IMR-90 (cell line): ENCODE measurements at regions not wholly inside any gene's neighbourhood (a gene's known extent, or its start where the extent isn't known, plus 50 kb on each side); places are given as distances from the start of the nearest gene placed in this dataset.

Experiments used
- ATAC-seq: fragments of 200-7000 bp; cut with Tn5 transposase; 2 replicates; pipeline ENCODE4 v1.9.1; 2020; ENCODE audit warnings: low read depth, mild to moderate bottlenecking, moderate library complexity
- BruUV-seq: library from RNA; stranded (reverse); fragments of 400-500 nt; replicated peaks from 2 replicates; lab custom pipeline; 2021; lab: Mats Ljungman, UMichigan
- CTCF ChIA-PET: fragments of 300-600 bp; formaldehyde crosslinking; extraction: SDS; loops from one replicate; lab custom pipeline; 2021; ENCODE audit warnings: antibody characterized with exemption; lab: Yijun Ruan, JAX
- POLR2A ChIA-PET: fragments of 300-600 bp; sonication (Branson Sonifier 250); formaldehyde crosslinking; loops from one replicate; lab custom pipeline; 2022; ENCODE audit warnings: antibody characterized with exemption; ENCODE audit not compliant: unreplicated experiment; lab: Charles Lee
- DNase-seq: peaks from one replicate; pipeline ENCODE4 v3.0.0; 2013
- H2AFZ ChIP-seq: replicated peaks from 2 replicates; pipeline ENCODE3; 2013; ENCODE audit warnings: low read length, mild to moderate bottlenecking; ENCODE audit not compliant: poor library complexity
- H2AK5ac ChIP-seq: 2 replicates; pipeline ENCODE4 v1.6.1; 2013; ENCODE audit warnings: low read depth, low read length, inconsistent platforms
- H2AK9ac ChIP-seq: replicated peaks from 2 replicates; pipeline ENCODE3; 2013; ENCODE audit warnings: mild to moderate bottlenecking, low read depth, low read length, moderate library complexity; ENCODE audit not compliant: poor library complexity
- H2BK120ac ChIP-seq: 2 replicates; pipeline ENCODE4 v1.6.1; 2013; ENCODE audit warnings: low read depth, low read length, inconsistent platforms
- H2BK15ac ChIP-seq: 3 replicates; pipeline ENCODE4 v1.6.1; 2013; ENCODE audit warnings: low read depth, low read length, inconsistent platforms
- H2BK20ac ChIP-seq: 2 replicates; pipeline ENCODE4 v1.6.1; 2013; ENCODE audit warnings: low read depth, mild to moderate bottlenecking, inconsistent platforms, low read length, moderate library complexity
- H2BK5ac ChIP-seq: 2 replicates; pipeline ENCODE4 v1.6.1; 2013; ENCODE audit warnings: mild to moderate bottlenecking, low read depth, low read length, inconsistent platforms; ENCODE audit not compliant: poor library complexity, severe bottlenecking
- H3K14ac ChIP-seq: replicated peaks from 2 replicates; pipeline ENCODE4 v1.6.1; 2013; ENCODE audit warnings: low read depth, low read length, inconsistent platforms
- H3K18ac ChIP-seq: 2 replicates; pipeline ENCODE4 v1.6.1; 2013; ENCODE audit warnings: low read depth, low read length, control low read depth
- H3K23ac ChIP-seq: 2 replicates; pipeline ENCODE4 v1.6.1; 2013; ENCODE audit warnings: low read depth, low read length, inconsistent platforms
- H3K27ac ChIP-seq: 2 replicates; pipeline ENCODE4 v1.5.1; 2013; ENCODE audit warnings: mild to moderate bottlenecking, control low read depth, low read length; ENCODE audit not compliant: insufficient read depth
- H3K27me3 ChIP-seq: 2 replicates; pipeline ENCODE4 v1.6.1; 2013; ENCODE audit warnings: low read length; ENCODE audit not compliant: control insufficient read depth, insufficient read depth
- H3K36me3 ChIP-seq: 2 replicates; pipeline ENCODE4 v1.6.1; 2013; ENCODE audit warnings: low read length, mixed read lengths; ENCODE audit not compliant: control insufficient read depth, insufficient read depth
- H3K4ac ChIP-seq: 2 replicates; pipeline ENCODE4 v1.6.1; 2013; ENCODE audit warnings: low read depth, low read length, inconsistent platforms
- H3K4me1 ChIP-seq: 2 replicates; pipeline ENCODE4 v1.6.1; 2013; ENCODE audit warnings: low read length, mixed read lengths; ENCODE audit not compliant: control insufficient read depth, insufficient read depth
- H3K4me2 ChIP-seq: 2 replicates; pipeline ENCODE4 v1.6.1; 2013; ENCODE audit warnings: low read depth, mild to moderate bottlenecking, control low read depth, low read length, moderate library complexity
- H3K4me3 ChIP-seq: 2 replicates; pipeline ENCODE4 v1.5.1; 2013; ENCODE audit warnings: low read depth, mild to moderate bottlenecking, control low read depth, low read length, moderate library complexity; ENCODE audit not compliant: insufficient read depth
- H3K56ac ChIP-seq: 2 replicates; pipeline ENCODE4 v1.6.1; 2013; ENCODE audit warnings: low read length, inconsistent platforms; ENCODE audit not compliant: insufficient read depth; ENCODE audit errors: extremely low read depth
- H3K79me1 ChIP-seq, 2 experiments: 2 replicates each; pipeline ENCODE4 v1.6.1; 2013; ENCODE audit warnings: low read length in 2 of 2, inconsistent platforms in 1 of 2, low read depth in 1 of 2
- H3K9ac ChIP-seq: 2 replicates; pipeline ENCODE4 v1.6.1; 2013; ENCODE audit warnings: low read depth, low read length, control low read depth
- H3K9me1 ChIP-seq: 2 replicates; pipeline ENCODE4 v1.6.1; 2013; ENCODE audit warnings: low read length, inconsistent platforms; ENCODE audit not compliant: insufficient read depth
- H3K9me3 ChIP-seq: 2 replicates; pipeline ENCODE4 v1.6.1; 2013; ENCODE audit warnings: low read length; ENCODE audit not compliant: control insufficient read depth, insufficient read depth
- H4K20me1 ChIP-seq: 2 replicates; pipeline ENCODE4 v1.6.1; 2013; ENCODE audit warnings: low read length, inconsistent platforms; ENCODE audit not compliant: insufficient read depth
- H4K5ac ChIP-seq: 2 replicates; pipeline ENCODE4 v1.6.1; 2013; ENCODE audit warnings: mild to moderate bottlenecking, low read depth, low read length, control low read depth
- H4K8ac ChIP-seq, 2 experiments: 2 replicates each; pipeline ENCODE4 v1.6.1; 2013; ENCODE audit warnings: low read depth in 2 of 2, low read length in 2 of 2, control low read depth in 1 of 2, inconsistent platforms in 1 of 2
- H4K91ac ChIP-seq: 2 replicates; pipeline ENCODE4 v1.6.1; 2013; ENCODE audit warnings: low read depth, low read length, inconsistent platforms; ENCODE audit not compliant: insufficient read depth
- BHLHE40 ChIP-seq: fragments of 150-350 bp; IDR thresholded peaks from 2 replicates; pipeline ENCODE4 v1.6.1; 2016; ENCODE audit warnings: mild to moderate bottlenecking, low read depth, low read length
- CEBPB ChIP-seq: IDR thresholded peaks from 2 replicates; pipeline ENCODE4 v1.6.1; 2012; ENCODE audit warnings: low read depth, low read length, improper control_type of control experiment
- CHD1 ChIP-seq: IDR thresholded peaks from 2 replicates; pipeline ENCODE4 v1.6.1; 2012; ENCODE audit warnings: low read depth, low read length, improper control_type of control experiment
- FOS ChIP-seq: fragments of 150-350 bp; IDR thresholded peaks from 2 replicates; pipeline ENCODE4 v1.6.1; 2016; ENCODE audit warnings: low read depth, low read length
- MAFK ChIP-seq: IDR thresholded peaks from 2 replicates; pipeline ENCODE4 v1.6.1; 2012; ENCODE audit warnings: low read depth, low read length, improper control_type of control experiment
- MAZ ChIP-seq: IDR thresholded peaks from 2 replicates; pipeline ENCODE4 v1.6.1; 2012; ENCODE audit warnings: low read depth, mild to moderate bottlenecking, low read length, improper control_type of control experiment, moderate library complexity, borderline replicate concordance
- MXI1 ChIP-seq: IDR thresholded peaks from 2 replicates; pipeline ENCODE4 v1.6.1; 2012; ENCODE audit warnings: low read depth, mild to moderate bottlenecking, low read length, moderate library complexity, borderline replicate concordance
- NFE2L2 ChIP-seq: fragments of 150-350 bp; IDR thresholded peaks from 2 replicates; pipeline ENCODE4 v1.6.1; 2016; ENCODE audit warnings: low read depth, mild to moderate bottlenecking, low read length
- POLR2A ChIP-seq: IDR thresholded peaks from 2 replicates; pipeline ENCODE4 v1.6.1; 2012; ENCODE audit warnings: mild to moderate bottlenecking, low read depth, low read length
- RAD21 ChIP-seq: IDR thresholded peaks from 2 replicates; pipeline ENCODE4 v1.6.1; 2012; ENCODE audit warnings: low read length, improper control_type of control experiment
- RCOR1 ChIP-seq: IDR thresholded peaks from 2 replicates; pipeline ENCODE4 v1.6.1; 2012; ENCODE audit warnings: mild to moderate bottlenecking, low read length, improper control_type of control experiment; ENCODE audit not compliant: insufficient replicate concordance
- RFX5 ChIP-seq: IDR thresholded peaks from 2 replicates; pipeline ENCODE4 v1.8.0; 2012; ENCODE audit warnings: low read depth, mild to moderate bottlenecking, low read length, moderate library complexity
- SMC3 ChIP-seq: fragments of 150-350 bp; IDR thresholded peaks from 2 replicates; pipeline ENCODE4 v1.6.1; 2016; ENCODE audit warnings: low read depth, mild to moderate bottlenecking, antibody characterized with exemption, low read length, moderate library complexity
- WGBS, 2 experiments: methylation state at CpG; one replicate each; pipeline versions ENCODE4 v1.1.5 to v1.1.7; 2013; ENCODE audit warnings: missing lambda C conversion rate in 2 of 2; ENCODE audit not compliant: insufficient read length in 1 of 2; ENCODE audit errors: extremely low coverage in 2 of 2; 5-methylcytosine and 5-hydroxymethylcytosine counted together
- dilution Hi-C: fragments of 300-500 bp; cut with HindIII; formaldehyde crosslinking; loops from one replicate; pipeline ENCODE4 v1.14.3; 2018; ENCODE audit warnings: low sequenced_read_pairs; ENCODE audit not compliant: unreplicated experiment
- in situ Hi-C: fragments of 300-500 bp; cut with MboI; formaldehyde crosslinking; loops from 3 replicates; pipeline ENCODE4 v1.14.3; 2019; ENCODE audit warnings: low sequenced_read_pairs, inconsistent platforms, mixed read lengths
- intact Hi-C: fragments of 100-400 bp; cut with micrococcal nuclease; formaldehyde crosslinking; loops from 2 replicates; pipeline ENCODE4 v1.10.0; 2022
- TF ChIP-seq, protein P1 (sequence below): fragments of 150-350 bp; IDR thresholded peaks from 2 replicates; pipeline ENCODE4 v1.6.1; 2016; ENCODE audit warnings: low read depth, mild to moderate bottlenecking, low read length, moderate library complexity, borderline replicate concordance
- TF ChIP-seq, protein P2 (sequence below): conservative IDR thresholded peaks from 2 replicates; pipeline ENCODE4 v1.5.1; 2012; ENCODE audit warnings: mild to moderate bottlenecking, low read depth, low read length, improper control_type of control experiment
- TF ChIP-seq, protein P3 (sequence below): fragments of 150-350 bp; IDR thresholded peaks from 2 replicates; pipeline ENCODE4 v1.6.1; 2017; ENCODE audit warnings: mild to moderate bottlenecking, antibody characterized with exemption, low read length, low read depth

DNA sequence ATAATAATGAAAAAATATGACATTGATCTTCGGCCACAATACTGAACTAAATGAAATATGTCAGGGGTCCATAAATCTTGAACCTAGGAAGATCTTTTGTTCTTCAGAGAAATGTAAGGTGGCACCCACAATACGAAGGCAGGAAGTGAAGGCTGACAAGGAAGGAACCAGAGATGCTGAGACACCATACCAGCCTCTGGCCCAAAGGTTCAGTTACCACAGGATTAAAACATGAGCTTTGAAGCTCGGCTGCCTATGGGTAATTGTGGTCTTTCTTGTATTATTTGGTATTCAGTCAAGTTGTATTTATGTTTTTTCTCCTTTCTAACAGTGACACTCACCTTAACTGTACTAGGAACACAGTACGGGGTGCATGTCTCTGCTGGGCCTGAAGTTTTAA, 448.8 kb upstream of the SETBP1 start:
- Histone ChIP-seq H2BK15ac (no peak overlapping the region), H3K18ac (no peak overlapping the region), H3K27me3 (no peaks in the 10 kb centered on the region), H4K91ac (no peak overlapping the region), H3K4me3 (no peak overlapping the region), H3K9me3 (no peaks in the 10 kb centered on the region; the same call in 1 of the 2 replicates), H3K23ac (no peak overlapping the region), H3K36me3 (no peaks in the 10 kb centered on the region), H3K9me1 (no peaks in the 10 kb centered on the region), H2AFZ (no peak overlapping the region), H3K9ac (no peak overlapping the region), H2BK120ac (no peak overlapping the region), H4K5ac (no peak overlapping the region), H4K20me1 (no peaks in the 10 kb centered on the region), H4K8ac (no peak overlapping the region), H3K14ac (no peak overlapping the region), H3K56ac (no peak overlapping the region), H2AK9ac (no peak overlapping the region), H3K4me1 (no peaks in the 10 kb centered on the region), H3K4ac (no peak overlapping the region), H3K79me1 (no peaks in the 10 kb centered on the region), H2BK20ac (no peak overlapping the region), H3K4me2 (no peak overlapping the region), H2AK5ac (no peak overlapping the region), H2BK5ac (no peak overlapping the region), H3K27ac (no peak overlapping the region)
- ATAC-seq, result no peak
- intact Hi-C loops (no loop called here), in situ Hi-C loops (no loop called here), dilution Hi-C loops (no loop called here)
- no CpG with 5 or more reads among the region's 4 CpGs for WGBS, 2 experiments
- DNase-seq, result no peak
- ChIA-PET CTCF (interaction anchor here (1.1 kb wide), 1 partner anchor 15 kb away, joined by 3 read pairs; no protein-coding TSS in a partner anchor), POLR2A (no interaction called here)
- TF ChIP-seq CHD1 (no peak), RFX5 (no peak), POLR2A (no peak), CEBPB (no peak), MXI1 (no peak), MAFK (no peak), FOS (no peak), SMC3 (no peak), MAZ (no peak), RAD21 (no peak), NFE2L2 (no peak), RCOR1 (no peak), BHLHE40 (no peak)
- TF ChIP-seq, protein P1, sequence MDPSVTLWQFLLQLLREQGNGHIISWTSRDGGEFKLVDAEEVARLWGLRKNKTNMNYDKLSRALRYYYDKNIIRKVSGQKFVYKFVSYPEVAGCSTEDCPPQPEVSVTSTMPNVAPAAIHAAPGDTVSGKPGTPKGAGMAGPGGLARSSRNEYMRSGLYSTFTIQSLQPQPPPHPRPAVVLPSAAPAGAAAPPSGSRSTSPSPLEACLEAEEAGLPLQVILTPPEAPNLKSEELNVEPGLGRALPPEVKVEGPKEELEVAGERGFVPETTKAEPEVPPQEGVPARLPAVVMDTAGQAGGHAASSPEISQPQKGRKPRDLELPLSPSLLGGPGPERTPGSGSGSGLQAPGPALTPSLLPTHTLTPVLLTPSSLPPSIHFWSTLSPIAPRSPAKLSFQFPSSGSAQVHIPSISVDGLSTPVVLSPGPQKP, result no peak
- TF ChIP-seq, protein P2, sequence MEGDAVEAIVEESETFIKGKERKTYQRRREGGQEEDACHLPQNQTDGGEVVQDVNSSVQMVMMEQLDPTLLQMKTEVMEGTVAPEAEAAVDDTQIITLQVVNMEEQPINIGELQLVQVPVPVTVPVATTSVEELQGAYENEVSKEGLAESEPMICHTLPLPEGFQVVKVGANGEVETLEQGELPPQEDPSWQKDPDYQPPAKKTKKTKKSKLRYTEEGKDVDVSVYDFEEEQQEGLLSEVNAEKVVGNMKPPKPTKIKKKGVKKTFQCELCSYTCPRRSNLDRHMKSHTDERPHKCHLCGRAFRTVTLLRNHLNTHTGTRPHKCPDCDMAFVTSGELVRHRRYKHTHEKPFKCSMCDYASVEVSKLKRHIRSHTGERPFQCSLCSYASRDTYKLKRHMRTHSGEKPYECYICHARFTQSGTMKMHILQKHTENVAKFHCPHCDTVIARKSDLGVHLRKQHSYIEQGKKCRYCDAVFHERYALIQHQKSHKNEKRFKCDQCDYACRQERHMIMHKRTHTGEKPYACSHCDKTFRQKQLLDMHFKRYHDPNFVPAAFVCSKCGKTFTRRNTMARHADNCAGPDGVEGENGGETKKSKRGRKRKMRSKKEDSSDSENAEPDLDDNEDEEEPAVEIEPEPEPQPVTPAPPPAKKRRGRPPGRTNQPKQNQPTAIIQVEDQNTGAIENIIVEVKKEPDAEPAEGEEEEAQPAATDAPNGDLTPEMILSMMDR, result no peak
- TF ChIP-seq, protein P3, sequence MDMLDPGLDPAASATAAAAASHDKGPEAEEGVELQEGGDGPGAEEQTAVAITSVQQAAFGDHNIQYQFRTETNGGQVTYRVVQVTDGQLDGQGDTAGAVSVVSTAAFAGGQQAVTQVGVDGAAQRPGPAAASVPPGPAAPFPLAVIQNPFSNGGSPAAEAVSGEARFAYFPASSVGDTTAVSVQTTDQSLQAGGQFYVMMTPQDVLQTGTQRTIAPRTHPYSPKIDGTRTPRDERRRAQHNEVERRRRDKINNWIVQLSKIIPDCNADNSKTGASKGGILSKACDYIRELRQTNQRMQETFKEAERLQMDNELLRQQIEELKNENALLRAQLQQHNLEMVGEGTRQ, result no peak
- BruUV-seq, result no TSS peak
